COLO829 (cell line): ENCODE measurements at regions not wholly inside any gene's neighbourhood (a gene's known extent, or its start where the extent isn't known, plus 50 kb on each side); places are given as distances from the start of the nearest gene placed in this dataset.
A peak's percentile ranks its signal among the peaks of the same experiment; 100 is the strongest.

Experiments
- DNase-seq: peaks from one replicate; pipeline ENCODE4 v3.0.0; 2012; ENCODE audit warnings: low spot score

GRCh38 chr1:218991089-218991488, 182.6 kb upstream of the LYPLAL1 start:
- DNase-seq = no peak

GRCh38 chr1:218994615-218995014, 179.1 kb upstream of the LYPLAL1 start:
- DNase-seq = no peak

- no peak for DNase-seq
Observed at GRCh38 chr1:218995091-218995665, 178.5 kb upstream of the LYPLAL1 start.

GRCh38 chr1:218996362-218996761, 177.3 kb upstream of the LYPLAL1 start:
- DNase-seq = peak; percentile 8

- no peak for DNase-seq
Observed at GRCh38 chr1:219000005-219000404, 173.7 kb upstream of the LYPLAL1 start.

GRCh38 chr1:219000631-219001030, 173.0 kb upstream of the LYPLAL1 start:
- DNase-seq = no peak

GRCh38 chr1:219010720-219011119, 163.0 kb upstream of the LYPLAL1 start:
- no peak for DNase-seq

GRCh38 chr1:219020386-219020785, 153.3 kb upstream of the LYPLAL1 start:
- no peak for DNase-seq

- no peak for DNase-seq
Observed at GRCh38 chr1:219020846-219021245, 152.8 kb upstream of the LYPLAL1 start.

- no peak for DNase-seq
Observed at GRCh38 chr1:219027146-219027673, 146.5 kb upstream of the LYPLAL1 start.

- no peak for DNase-seq
Observed at GRCh38 chr1:219031809-219032208, 141.9 kb upstream of the LYPLAL1 start.

- DNase-seq = no peak
Observed at GRCh38 chr1:219038398-219038797, 135.3 kb upstream of the LYPLAL1 start.

- no peak for DNase-seq
Observed at GRCh38 chr1:219039017-219039681, 134.5 kb upstream of the LYPLAL1 start.

GRCh38 chr1:219039682-219040154, 134.0 kb upstream of the LYPLAL1 start:
- no peak for DNase-seq

- peak; percentile 6 for DNase-seq
Observed at GRCh38 chr1:219040291-219040690, 133.4 kb upstream of the LYPLAL1 start.

- DNase-seq = no peak
Observed at GRCh38 chr1:219041141-219041540, 132.5 kb upstream of the LYPLAL1 start.

- DNase-seq = no peak
Observed at GRCh38 chr1:219041818-219042217, 131.9 kb upstream of the LYPLAL1 start.

- DNase-seq = no peak
Observed at GRCh38 chr1:219042769-219043168, 130.9 kb upstream of the LYPLAL1 start.

GRCh38 chr1:219045246-219045645, 128.4 kb upstream of the LYPLAL1 start:
- no peak for DNase-seq

GRCh38 chr1:219049501-219049900, 124.2 kb upstream of the LYPLAL1 start:
- no peak for DNase-seq

GRCh38 chr1:219050086-219050821, 123.4 kb upstream of the LYPLAL1 start:
- DNase-seq = no peak

- DNase-seq = no peak
Observed at GRCh38 chr1:219050822-219051125, 122.9 kb upstream of the LYPLAL1 start.

GRCh38 chr1:219051547-219051946, 122.1 kb upstream of the LYPLAL1 start:
- DNase-seq = no peak
